ENCODE measurements at regions not wholly inside any gene's neighbourhood (a gene's known extent, or its start where the extent isn't known, plus 50 kb on each side); places are given as distances from the start of the nearest gene placed in this dataset.

GRCh38 chr11:122559734-122560382 lies 95.7 kb upstream of the UBASH3B start:
- TF ChIP-seq GATA2 (IDR thresholded peaks at IDR 0.05; ENCODE audit: low read depth, low read length): no peak
- TF ChIP-seq GATA3 (IDR thresholded peaks at IDR 0.05; ENCODE audit: low read depth, low read length): no peak

GRCh38 chr11:122556605-122557004 lies 98.9 kb upstream of the UBASH3B start:
- TF ChIP-seq GATA2 (IDR thresholded peaks at IDR 0.05; ENCODE audit: low read depth, low read length): no peak
- no peak for TF ChIP-seq GATA3 (IDR thresholded peaks at IDR 0.05; ENCODE audit: low read depth, low read length)

- TF ChIP-seq GATA2 (IDR thresholded peaks at IDR 0.05; ENCODE audit: low read depth, low read length) (no peak), GATA3 (IDR thresholded peaks at IDR 0.05; ENCODE audit: low read depth, low read length) (no peak)
Measured at GRCh38 chr11:122538060-122538459, 117.5 kb upstream of the UBASH3B start.

GRCh38 chr11:122524898-122525297 lies 130.6 kb upstream of the UBASH3B start:
- TF ChIP-seq GATA3 (IDR thresholded peaks at IDR 0.05; ENCODE audit: low read depth, low read length) (no peak), GATA2 (IDR thresholded peaks at IDR 0.05; ENCODE audit: low read depth, low read length) (no peak)

GRCh38 chr11:122523846-122524805 lies 131.4 kb upstream of the UBASH3B start:
- TF ChIP-seq GATA2 (IDR thresholded peaks at IDR 0.05; ENCODE audit: low read depth, low read length) (no peak), GATA3 (IDR thresholded peaks at IDR 0.05; ENCODE audit: low read depth, low read length) (no peak)

- no peak for TF ChIP-seq GATA2 (IDR thresholded peaks at IDR 0.05; ENCODE audit: low read depth, low read length)
- no peak for TF ChIP-seq GATA3 (IDR thresholded peaks at IDR 0.05; ENCODE audit: low read depth, low read length)
Measured at GRCh38 chr11:122521626-122522025, 133.9 kb upstream of the UBASH3B start.

GRCh38 chr11:122517403-122518379 lies 137.8 kb upstream of the UBASH3B start:
- TF ChIP-seq GATA2 (IDR thresholded peaks at IDR 0.05; ENCODE audit: low read depth, low read length) (no peak), GATA3 (IDR thresholded peaks at IDR 0.05; ENCODE audit: low read depth, low read length) (no peak)

GRCh38 chr11:122516686-122517085 lies 138.8 kb upstream of the UBASH3B start:
- TF ChIP-seq GATA3 (IDR thresholded peaks at IDR 0.05; ENCODE audit: low read depth, low read length) (peak; percentile 84), GATA2 (IDR thresholded peaks at IDR 0.05; ENCODE audit: low read depth, low read length) (peak; percentile 68; the same call in 1 of the 2 replicates)

GRCh38 chr11:122513997-122514396 lies 141.5 kb upstream of the UBASH3B start:
- no peak for TF ChIP-seq GATA2 (IDR thresholded peaks at IDR 0.05; ENCODE audit: low read depth, low read length)
- TF ChIP-seq GATA3 (IDR thresholded peaks at IDR 0.05; ENCODE audit: low read depth, low read length): no peak

GRCh38 chr11:122513328-122513727 lies 142.2 kb upstream of the UBASH3B start:
- TF ChIP-seq GATA2 (IDR thresholded peaks at IDR 0.05; ENCODE audit: low read depth, low read length) (no peak), GATA3 (IDR thresholded peaks at IDR 0.05; ENCODE audit: low read depth, low read length) (no peak)

GRCh38 chr11:122512688-122513087 lies 142.8 kb upstream of the UBASH3B start:
- TF ChIP-seq GATA2 (IDR thresholded peaks at IDR 0.05; ENCODE audit: low read depth, low read length) (no peak), GATA3 (IDR thresholded peaks at IDR 0.05; ENCODE audit: low read depth, low read length) (no peak)

GRCh38 chr11:122509899-122510298 lies 145.6 kb upstream of the UBASH3B start:
- no peak for TF ChIP-seq GATA3 (IDR thresholded peaks at IDR 0.05; ENCODE audit: low read depth, low read length)

- TF ChIP-seq GATA3 (IDR thresholded peaks at IDR 0.05; ENCODE audit: low read depth, low read length): no peak
- TF ChIP-seq GATA2 (IDR thresholded peaks at IDR 0.05; ENCODE audit: low read depth, low read length): no peak
Measured at GRCh38 chr11:122509091-122509490, 146.4 kb upstream of the UBASH3B start.

Measured in SH-SY5Y (cell line).